HEK293 (cell line): ENCODE measurements at regions not wholly inside any gene's neighbourhood (a gene's known extent, or its start where the extent isn't known, plus 50 kb on each side); places are given as distances from the start of the nearest gene placed in this dataset.
A peak's percentile ranks its signal among the peaks of the same experiment; 100 is the strongest.

Experiments used
- CTCF ChIA-PET: fragments of 350-600 bp; formaldehyde crosslinking; extraction: SDS; loops from one replicate; lab custom pipeline; 2021; ENCODE audit warnings: antibody characterized with exemption; lab: Yijun Ruan, JAX
- POLR2A ChIA-PET: fragments of 300-600 bp; formaldehyde crosslinking; extraction: SDS; loops from one replicate; lab custom pipeline; 2020; ENCODE audit warnings: antibody characterized with exemption, inconsistent platforms; lab: Yijun Ruan, JAX
- H3K27ac ChIP-seq: fragments of 200-500 bp; sonication (Bioruptor generic); 2 replicates; pipeline ENCODE4 v1.5.1; 2014; ENCODE audit warnings: low read depth, low read length, control low read depth, inconsistent platforms; ENCODE audit errors: extremely low read depth
- H3K36me3 ChIP-seq, 2 experiments: fragments of 200-500 bp in 1 of 2; sonication (Bioruptor generic) in 1 of 2; 1 replicate in 1 of 2; 2 replicates in 1 of 2; pipeline ENCODE4 v1.5.1; 2014 to 2017; ENCODE audit warnings: inconsistent platforms in 2 of 2, low read length in 2 of 2; ENCODE audit not compliant: control insufficient read depth in 2 of 2, insufficient read depth in 1 of 2
- H3K4me1 ChIP-seq: fragments of 200-500 bp; sonication (Bioruptor generic); 2 replicates; pipeline ENCODE4 v1.5.1; 2014; ENCODE audit warnings: mild to moderate bottlenecking, low read length, inconsistent platforms; ENCODE audit not compliant: control insufficient read depth, insufficient read depth
- H3K4me3 ChIP-seq: 2 replicates; pipeline ENCODE4 v1.5.1; 2011; ENCODE audit warnings: low read depth, mild to moderate bottlenecking, control low read depth, low read length, moderate library complexity
- H3K9me3 ChIP-seq: fragments of 200-500 bp; sonication (Bioruptor generic); 2 replicates; pipeline ENCODE4 v1.5.1; 2014; ENCODE audit warnings: low read depth, low read length, inconsistent platforms; ENCODE audit not compliant: control insufficient read depth, insufficient read depth
- HOXC10 ChIP-seq: sonication (generic); formaldehyde crosslinking; IDR thresholded peaks from 2 replicates; pipeline ENCODE4 v1.8.1; 2023; ENCODE audit warnings: mild to moderate bottlenecking, missing genetic modification reagents
- SETDB1 ChIP-seq: IDR thresholded peaks from one replicate; pipeline ENCODE4 v1.6.1; 2017; ENCODE audit warnings: mild to moderate bottlenecking, low read length, moderate library complexity, mixed read lengths; ENCODE audit not compliant: insufficient read length
- YY1 ChIP-seq: fragments of 450-650 bp; formaldehyde crosslinking; IDR thresholded peaks from 2 replicates; pipeline ENCODE4 v1.5.1; 2018; ENCODE audit warnings: missing biosample characterization, missing genetic modification characterization
- ZNF148 ChIP-seq: fragments of 450-650 bp; formaldehyde crosslinking; IDR thresholded peaks from 2 replicates; pipeline ENCODE4 v1.5.0; 2017; ENCODE audit warnings: missing biosample characterization, missing genetic modification characterization, borderline replicate concordance
- ZNF280C ChIP-seq: fragments of 450-650 bp; formaldehyde crosslinking; IDR thresholded peaks from 2 replicates; pipeline ENCODE4 v1.5.1; 2016; ENCODE audit warnings: missing biosample characterization, missing genetic modification characterization
- ZNF324 ChIP-seq: fragments of 450-650 bp; formaldehyde crosslinking; IDR thresholded peaks from 2 replicates; pipeline ENCODE4 v1.5.1; 2016; ENCODE audit warnings: missing biosample characterization, missing genetic modification characterization
- ZNF366 ChIP-seq: fragments of 450-650 bp; formaldehyde crosslinking; conservative IDR thresholded peaks from 2 replicates; pipeline ENCODE4 v1.5.1; 2016; ENCODE audit warnings: missing biosample characterization, missing genetic modification characterization
- ZNF416 ChIP-seq: fragments of 450-650 bp; formaldehyde crosslinking; IDR thresholded peaks from 2 replicates; pipeline ENCODE4 v1.5.1; 2016; ENCODE audit warnings: missing biosample characterization, missing genetic modification characterization
- ZNF423 ChIP-seq: fragments of 450-650 bp; formaldehyde crosslinking; IDR thresholded peaks from 2 replicates; pipeline ENCODE4 v1.5.1; 2016; ENCODE audit warnings: missing biosample characterization, missing genetic modification characterization
- ZNF560 ChIP-seq: fragments of 450-650 bp; formaldehyde crosslinking; IDR thresholded peaks from 2 replicates; pipeline ENCODE4 v1.5.1; 2017; ENCODE audit warnings: missing biosample characterization, missing genetic modification characterization, borderline replicate concordance
- ZNF626 ChIP-seq: fragments of 450-650 bp; sonication (Bioruptor Pico); formaldehyde crosslinking; IDR thresholded peaks from 2 replicates; pipeline ENCODE4 v1.5.1; 2018; ENCODE audit warnings: missing biosample characterization, missing genetic modification characterization, inconsistent platforms
- ZNF654 ChIP-seq: fragments of 450-650 bp; formaldehyde crosslinking; IDR thresholded peaks from 2 replicates; pipeline ENCODE4 v1.5.1; 2016; ENCODE audit warnings: low read depth, missing biosample characterization, missing genetic modification characterization
- ZNF664 ChIP-seq: fragments of 450-650 bp; formaldehyde crosslinking; IDR thresholded peaks from 2 replicates; pipeline ENCODE4 v1.5.1; 2016; ENCODE audit warnings: missing biosample characterization, missing genetic modification characterization
- ZNF791 ChIP-seq: fragments of 450-650 bp; formaldehyde crosslinking; IDR thresholded peaks from 2 replicates; pipeline ENCODE4 v1.5.1; 2016; ENCODE audit warnings: missing biosample characterization, missing genetic modification characterization
- ZNF792 ChIP-seq: fragments of 450-650 bp; formaldehyde crosslinking; IDR thresholded peaks from 2 replicates; pipeline ENCODE4 v1.5.1; 2016; ENCODE audit warnings: missing biosample characterization, missing genetic modification characterization
- TF ChIP-seq, protein P1 (sequence below): fragments of 450-650 bp; formaldehyde crosslinking; IDR thresholded peaks from 2 replicates; pipeline ENCODE4 v1.5.1; 2016; ENCODE audit warnings: missing biosample characterization, missing genetic modification characterization
- TF ChIP-seq, protein P2 (sequence below): fragments of 450-650 bp; formaldehyde crosslinking; IDR thresholded peaks from 2 replicates; pipeline ENCODE4 v1.5.1; 2016; ENCODE audit warnings: missing biosample characterization, missing genetic modification characterization
- TF ChIP-seq, protein P3 (sequence below): fragments of 450-650 bp; formaldehyde crosslinking; IDR thresholded peaks from 2 replicates; pipeline ENCODE4 v1.5.1; 2016; ENCODE audit warnings: missing biosample characterization, missing genetic modification characterization

DNA sequence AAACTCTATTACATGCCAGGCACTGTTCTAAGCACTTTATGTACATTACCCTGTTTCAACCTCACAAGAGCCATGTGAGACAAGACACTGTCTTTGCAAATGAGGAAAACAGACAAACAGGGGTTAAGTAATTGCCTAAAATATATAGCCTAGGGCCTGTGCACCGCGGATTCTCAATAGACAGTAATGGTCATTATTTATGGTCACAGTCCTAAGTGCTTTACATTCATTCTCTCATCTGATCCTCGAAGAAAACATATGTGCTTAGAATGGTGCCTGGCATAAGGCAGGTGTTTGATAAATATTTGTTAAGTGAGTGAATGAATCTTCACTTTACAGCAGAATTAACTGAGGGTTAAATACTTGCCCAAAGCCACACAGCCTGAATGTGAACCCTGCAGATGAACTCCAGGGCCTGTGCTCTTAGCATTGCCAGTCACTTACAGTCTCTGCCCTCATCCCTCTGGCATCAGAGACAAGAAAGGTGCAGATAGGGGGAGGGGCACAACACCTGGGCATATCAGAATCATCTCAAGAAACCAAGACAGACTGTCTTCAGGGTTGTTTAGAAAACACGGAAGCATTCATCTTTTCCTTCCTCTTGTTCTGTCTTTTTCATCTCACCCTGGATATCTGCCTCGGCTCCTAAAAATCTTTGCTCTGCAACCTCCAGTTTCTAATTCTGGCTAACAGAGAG, 92.8 kb upstream of the SASH1 start:
- ChIA-PET POLR2A (interaction anchor here (0.7 kb wide), 1 partner anchor 19 kb away, joined by 5 read pairs; no protein-coding TSS in a partner anchor), CTCF (interaction anchor here (0.6 to 4.4 kb wide), 7 partner anchors 26 to 404 kb away, joined by 3 to 30 read pairs (median 5); no protein-coding TSS in a partner anchor)
- no peaks in the 10 kb centered on the region for H3K36me3 ChIP-seq

GRCh38 chr6:148250975-148251685, 91.5 kb upstream of the SASH1 start:
- Histone ChIP-seq H3K27ac (no peak overlapping the region), H3K9me3 (no peaks in the 10 kb centered on the region), H3K36me3 (no peaks in the 10 kb centered on the region), H3K4me1 (peaks cover 8% of the 10 kb centered on the region; the same call in 1 of the 2 replicates), H3K4me3 (no peak overlapping the region)
- ChIA-PET CTCF (interaction anchor here (0.6 to 4.1 kb wide), 15 partner anchors 9 to 814 kb away, joined by 3 to 30 read pairs (median 4); no protein-coding TSS in a partner anchor), POLR2A (no interaction called here)
- TF ChIP-seq ZNF654 (tag by site-specific recombination) = peak; percentile 46
- TF ChIP-seq, protein P1, sequence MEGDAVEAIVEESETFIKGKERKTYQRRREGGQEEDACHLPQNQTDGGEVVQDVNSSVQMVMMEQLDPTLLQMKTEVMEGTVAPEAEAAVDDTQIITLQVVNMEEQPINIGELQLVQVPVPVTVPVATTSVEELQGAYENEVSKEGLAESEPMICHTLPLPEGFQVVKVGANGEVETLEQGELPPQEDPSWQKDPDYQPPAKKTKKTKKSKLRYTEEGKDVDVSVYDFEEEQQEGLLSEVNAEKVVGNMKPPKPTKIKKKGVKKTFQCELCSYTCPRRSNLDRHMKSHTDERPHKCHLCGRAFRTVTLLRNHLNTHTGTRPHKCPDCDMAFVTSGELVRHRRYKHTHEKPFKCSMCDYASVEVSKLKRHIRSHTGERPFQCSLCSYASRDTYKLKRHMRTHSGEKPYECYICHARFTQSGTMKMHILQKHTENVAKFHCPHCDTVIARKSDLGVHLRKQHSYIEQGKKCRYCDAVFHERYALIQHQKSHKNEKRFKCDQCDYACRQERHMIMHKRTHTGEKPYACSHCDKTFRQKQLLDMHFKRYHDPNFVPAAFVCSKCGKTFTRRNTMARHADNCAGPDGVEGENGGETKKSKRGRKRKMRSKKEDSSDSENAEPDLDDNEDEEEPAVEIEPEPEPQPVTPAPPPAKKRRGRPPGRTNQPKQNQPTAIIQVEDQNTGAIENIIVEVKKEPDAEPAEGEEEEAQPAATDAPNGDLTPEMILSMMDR (tag by site-specific recombination) = peak; percentile 23; the same call in 1 of the 2 replicates
- TF ChIP-seq, protein P2, sequence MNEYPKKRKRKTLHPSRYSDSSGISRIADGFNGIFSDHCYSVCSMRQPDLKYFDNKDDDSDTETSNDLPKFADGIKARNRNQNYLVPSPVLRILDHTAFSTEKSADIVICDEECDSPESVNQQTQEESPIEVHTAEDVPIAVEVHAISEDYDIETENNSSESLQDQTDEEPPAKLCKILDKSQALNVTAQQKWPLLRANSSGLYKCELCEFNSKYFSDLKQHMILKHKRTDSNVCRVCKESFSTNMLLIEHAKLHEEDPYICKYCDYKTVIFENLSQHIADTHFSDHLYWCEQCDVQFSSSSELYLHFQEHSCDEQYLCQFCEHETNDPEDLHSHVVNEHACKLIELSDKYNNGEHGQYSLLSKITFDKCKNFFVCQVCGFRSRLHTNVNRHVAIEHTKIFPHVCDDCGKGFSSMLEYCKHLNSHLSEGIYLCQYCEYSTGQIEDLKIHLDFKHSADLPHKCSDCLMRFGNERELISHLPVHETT = no peak

More for the DNA sequence above, 92.8 kb upstream of the SASH1 start:
- peaks cover 8% of the 10 kb centered on the region; the same call in 1 of the 2 replicates for H3K4me1 ChIP-seq
- no peak overlapping the region for H3K27ac ChIP-seq
- no peaks in the 10 kb centered on the region for H3K9me3 ChIP-seq
- TF ChIP-seq ZNF148 (tag by site-specific recombination) (no peak), ZNF366 (tag by site-specific recombination) (no peak), YY1 (no peak), ZNF280C (no peak), ZNF626 (tag by site-specific recombination) (no peak), ZNF324 (no peak), ZNF664 (tag by site-specific recombination) (no peak)
- H3K4me3 ChIP-seq = no peak overlapping the region

- POLR2A ChIA-PET = interaction anchor here (0.6 kb wide), 1 partner anchor 205 kb away, joined by 3 read pairs; no protein-coding TSS in a partner anchor
- Histone ChIP-seq H3K4me1 (peaks cover 8% of the 10 kb centered on the region; the same call in 1 of the 2 replicates), H3K27ac (no peak overlapping the region), H3K9me3 (no peaks in the 10 kb centered on the region), H3K4me3 (no peak overlapping the region), H3K36me3 (no peaks in the 10 kb centered on the region)
- CTCF ChIA-PET = interaction anchor here (1.2 to 4.1 kb wide), 4 partner anchors 10 to 79 kb away, joined by 3 to 30 read pairs (median 12); no protein-coding TSS in a partner anchor
- no peak for TF ChIP-seq ZNF560 (tag by site-specific recombination)
- TF ChIP-seq SETDB1 = no peak
- no peak for TF ChIP-seq ZNF792
- TF ChIP-seq, protein P3, sequence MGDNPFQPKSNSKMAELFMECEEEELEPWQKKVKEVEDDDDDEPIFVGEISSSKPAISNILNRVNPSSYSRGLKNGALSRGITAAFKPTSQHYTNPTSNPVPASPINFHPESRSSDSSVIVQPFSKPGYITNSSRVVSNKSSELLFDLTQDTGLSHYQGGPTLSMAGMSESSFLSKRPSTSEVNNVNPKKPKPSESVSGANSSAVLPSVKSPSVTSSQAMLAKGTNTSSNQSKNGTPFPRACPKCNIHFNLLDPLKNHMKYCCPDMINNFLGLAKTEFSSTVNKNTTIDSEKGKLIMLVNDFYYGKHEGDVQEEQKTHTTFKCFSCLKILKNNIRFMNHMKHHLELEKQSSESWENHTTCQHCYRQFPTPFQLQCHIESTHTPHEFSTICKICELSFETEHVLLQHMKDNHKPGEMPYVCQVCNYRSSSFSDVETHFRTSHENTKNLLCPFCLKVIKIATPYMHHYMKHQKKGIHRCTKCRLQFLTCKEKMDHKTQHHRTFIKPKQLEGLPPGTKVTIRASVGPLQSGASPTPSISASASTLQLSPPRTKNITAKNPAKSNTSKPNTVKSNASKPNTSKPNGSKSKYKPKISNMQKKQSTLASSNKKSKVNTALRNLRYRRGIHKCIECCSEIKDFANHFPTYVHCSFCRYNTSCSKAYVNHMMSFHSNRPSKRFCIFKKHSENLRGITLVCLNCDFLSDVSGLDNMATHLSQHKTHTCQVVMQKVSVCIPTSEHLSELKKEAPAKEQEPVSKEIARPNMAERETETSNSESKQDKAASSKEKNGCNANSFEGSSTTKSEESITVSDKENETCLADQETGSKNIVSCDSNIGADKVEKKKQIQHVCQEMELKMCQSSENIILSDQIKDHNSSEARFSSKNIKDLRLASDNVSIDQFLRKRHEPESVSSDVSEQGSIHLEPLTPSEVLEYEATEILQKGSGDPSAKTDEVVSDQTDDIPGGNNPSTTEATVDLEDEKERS (tag by site-specific recombination) = no peak
- no peak for TF ChIP-seq ZNF423 (tag by site-specific recombination)
- TF ChIP-seq ZNF791 (tag by site-specific recombination) = no peak
- no peak for TF ChIP-seq ZNF416 (tag by site-specific recombination)
- TF ChIP-seq HOXC10 (CRISPR knock-in tag) = no peak
Observed at GRCh38 chr6:148251891-148252290, 90.7 kb upstream of the SASH1 start.
